NCI-H1436 (cell line): ENCODE measurements at regions not wholly inside any gene's neighbourhood (a gene's known extent, or its start where the extent isn't known, plus 50 kb on each side); places are given as distances from the start of the nearest gene placed in this dataset.
A peak's percentile ranks its signal among the peaks of the same experiment; 100 is the strongest.
"Not testable (repeated sequence)": the region's sequence is repeated elsewhere in the genome, so short reads cannot be mapped to it uniquely, and the experiment has no call there.

Source experiments
- DNase-seq: peaks from one replicate; lab custom pipeline; 2025; lab: John Stamatoyannopoulos, UW

DNA sequence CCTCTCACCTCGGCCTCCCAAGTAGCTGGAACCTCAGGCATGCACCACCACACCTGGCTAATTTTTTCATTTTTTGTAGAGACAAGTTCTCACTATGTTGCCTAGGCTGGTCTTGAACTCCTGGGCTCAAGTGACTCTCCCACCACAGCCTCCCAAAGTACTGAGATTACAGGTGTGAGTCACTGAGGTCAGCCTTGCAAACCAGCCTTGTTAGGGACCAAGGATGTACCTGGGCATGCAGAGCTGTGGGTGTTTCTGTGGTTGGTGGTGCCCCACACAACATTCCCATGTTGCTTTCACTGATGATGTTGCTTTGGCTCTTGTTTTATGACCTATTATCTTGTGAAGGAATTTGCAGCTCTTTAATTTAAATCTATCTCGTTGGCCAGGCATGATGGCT lies 54.8 kb downstream of the OTUD1 start:
- DNase-seq = no peak

GRCh38 chr10:23496727-23497126 lies 57.9 kb downstream of the OTUD1 start:
- DNase-seq = no peak

DNA sequence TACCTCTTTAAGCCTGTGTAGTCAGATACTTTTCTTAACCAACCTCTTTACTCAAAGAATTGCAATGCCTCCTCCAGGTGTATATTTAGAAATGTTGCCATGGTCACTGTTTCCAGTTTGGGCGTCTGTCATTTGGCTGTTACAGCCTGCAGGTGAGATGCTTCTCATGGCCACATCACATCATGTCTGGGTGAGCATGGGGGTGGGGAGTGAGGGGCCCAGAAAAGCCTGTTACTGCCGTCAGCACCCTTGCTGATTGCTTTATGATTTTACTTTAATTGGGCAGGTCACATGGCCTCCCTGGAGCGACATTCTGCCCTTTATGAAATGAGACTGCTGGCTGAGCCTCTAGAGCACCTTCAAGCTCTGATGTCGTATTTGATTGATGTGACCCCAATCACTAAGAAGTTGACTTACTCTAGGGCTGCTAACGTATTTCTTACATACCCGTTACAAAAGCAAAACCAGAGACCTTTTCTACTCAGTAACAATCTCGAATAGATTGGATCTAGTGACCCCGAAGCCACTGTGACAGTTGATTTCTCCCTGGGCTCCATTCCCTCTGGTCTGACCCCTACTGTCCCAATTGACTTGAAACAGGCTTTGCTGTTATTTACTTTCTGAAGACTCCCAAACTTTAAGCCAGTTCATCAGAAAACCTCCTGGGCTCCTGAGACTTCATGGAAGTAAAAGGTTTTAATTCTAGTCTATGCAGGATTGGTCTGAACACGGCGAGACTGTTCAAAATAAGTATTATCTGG lies 60.7 kb downstream of the OTUD1 start:
- DNase-seq = peak; percentile 29

DNA sequence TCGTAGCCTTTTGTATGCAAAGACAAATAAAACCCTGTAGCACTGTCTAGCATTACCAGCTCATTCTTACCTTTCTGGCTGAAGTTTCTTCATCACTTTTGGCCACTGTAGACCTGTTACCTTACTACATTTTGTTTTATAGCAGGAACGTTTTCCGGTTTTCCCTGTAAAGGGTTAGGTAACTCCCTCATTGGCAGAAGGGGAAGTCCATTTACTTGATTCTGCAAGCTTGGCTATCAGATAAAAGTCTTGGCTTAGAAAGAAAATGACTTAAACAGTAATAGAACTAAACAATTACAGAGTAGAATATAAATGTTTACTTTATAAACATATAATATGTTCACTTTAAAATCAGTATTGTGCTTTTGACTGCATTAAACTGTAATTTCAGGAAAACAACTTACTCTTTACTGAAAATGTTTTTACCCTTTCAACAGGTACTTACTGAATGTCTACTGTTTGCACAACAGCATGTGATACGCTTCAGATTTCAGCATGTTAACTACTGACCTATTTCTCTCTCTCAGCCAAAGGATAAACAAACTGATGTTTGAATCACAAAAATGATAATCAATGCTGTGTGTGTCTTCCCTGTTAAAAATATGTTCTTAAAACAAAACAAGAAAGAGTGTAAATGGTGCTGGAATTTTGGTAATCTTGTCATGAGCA lies 67.1 kb downstream of the OTUD1 start:
- peak; percentile 2 for DNase-seq

DNA sequence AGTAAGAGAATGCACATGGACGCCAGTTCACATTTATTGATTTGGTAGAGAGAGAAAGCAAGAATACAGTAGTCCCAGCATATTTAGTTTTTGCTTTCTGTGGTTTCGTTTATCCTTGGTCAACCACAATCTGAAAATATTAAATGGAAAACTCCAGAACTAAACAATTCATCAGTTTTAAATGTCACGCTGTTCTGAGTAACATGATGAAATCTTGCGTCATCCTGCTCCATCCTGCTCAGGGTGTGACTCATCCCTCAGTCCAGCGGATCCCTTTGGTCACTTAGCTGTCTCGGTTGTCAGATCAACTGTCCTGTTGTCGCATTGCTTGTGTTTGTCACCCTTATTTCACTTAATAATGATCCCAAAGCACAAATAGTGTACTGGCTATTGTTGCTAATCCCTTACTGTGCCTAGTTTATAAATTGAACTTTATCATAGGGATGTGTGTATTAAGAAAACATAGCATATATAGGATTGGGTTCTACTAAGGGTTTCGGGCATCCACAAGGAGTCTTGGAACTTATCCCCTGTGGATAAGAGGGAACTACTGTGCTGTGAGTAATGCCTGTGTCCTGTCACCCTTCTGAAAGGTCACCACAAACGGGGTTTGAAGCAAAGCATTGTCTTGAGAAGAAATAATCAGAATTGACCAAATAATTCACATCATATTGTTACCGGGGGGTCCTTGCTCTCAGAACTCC lies 73.6 kb downstream of the OTUD1 start:
- no peak for DNase-seq

DNA sequence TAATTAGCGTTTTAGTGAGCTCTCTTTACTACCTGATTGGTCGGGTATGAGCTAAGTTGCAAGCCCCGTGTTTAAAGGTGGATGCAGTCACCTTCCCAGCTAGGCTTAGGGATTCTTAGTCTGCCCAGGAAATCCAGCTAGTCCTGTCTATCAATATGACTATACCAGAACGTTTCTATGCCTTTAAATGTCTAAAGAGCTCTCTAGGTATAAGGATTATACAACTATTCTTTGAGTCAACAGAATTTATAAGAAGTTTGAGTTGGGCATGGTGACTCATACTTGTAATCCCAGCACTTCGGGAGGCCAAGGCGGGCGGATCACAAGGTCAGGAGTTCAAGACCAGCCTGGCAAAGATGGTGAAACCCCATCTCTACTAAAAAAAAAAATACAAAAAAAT lies 74.7 kb downstream of the OTUD1 start:
- DNase-seq = not testable (repeated sequence)

DNA sequence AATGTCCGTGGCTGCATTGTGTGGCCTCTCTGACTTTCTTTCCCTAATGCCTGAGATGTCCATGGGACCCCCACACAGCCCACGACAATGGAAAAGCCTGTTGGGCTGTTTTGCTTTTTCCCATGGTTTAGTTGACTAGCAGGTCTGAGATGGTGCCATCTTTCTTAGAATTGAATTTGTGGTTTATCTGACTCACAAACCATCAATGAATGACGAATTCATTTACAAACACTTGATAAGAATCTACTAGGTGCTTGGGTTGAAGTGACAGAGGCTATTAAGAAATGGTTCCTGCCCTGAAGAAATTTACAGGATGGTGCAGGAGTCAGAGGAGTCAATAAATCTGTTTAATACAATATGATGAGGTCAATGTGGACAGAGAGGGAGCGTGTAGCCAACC lies 75.4 kb downstream of the OTUD1 start:
- DNase-seq = no peak

DNA sequence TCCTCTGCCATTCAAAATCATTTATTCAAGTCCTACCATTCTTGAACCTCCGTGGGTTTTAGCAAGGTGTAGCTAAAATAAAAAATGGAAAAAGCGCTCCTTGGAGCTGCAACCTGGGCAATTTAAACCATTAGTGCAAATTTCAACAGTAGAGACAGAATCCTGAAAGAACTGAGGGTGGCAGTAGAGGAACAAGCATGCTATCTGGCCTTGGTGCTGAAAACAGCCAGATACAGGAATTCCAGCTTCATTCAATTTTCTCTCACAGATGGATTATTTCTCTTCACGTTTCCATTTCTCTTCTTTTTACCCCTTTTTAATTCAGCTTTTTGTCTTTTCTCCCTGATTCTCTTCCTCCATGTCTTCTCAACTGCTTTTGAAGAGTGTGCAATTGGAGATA lies 77.7 kb downstream of the OTUD1 start:
- DNase-seq = no peak

DNA sequence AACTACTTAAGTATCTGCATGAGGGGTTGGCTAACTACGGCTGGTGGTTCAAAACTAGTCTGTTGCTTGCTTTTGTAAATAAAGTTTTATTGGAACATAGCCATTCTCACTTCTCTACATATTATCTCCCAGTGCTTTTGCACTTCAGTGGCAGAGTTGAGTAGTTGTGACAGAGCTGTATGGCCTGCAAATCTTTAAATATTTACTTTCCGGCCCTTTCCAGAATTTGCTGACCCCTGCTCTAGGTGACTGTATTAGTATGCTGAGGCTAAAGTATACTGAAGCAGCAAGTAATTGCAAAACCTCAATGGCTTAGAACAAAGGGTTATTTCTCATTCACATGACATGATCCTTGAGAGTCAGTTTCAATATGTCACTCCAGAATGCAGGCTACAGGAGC lies 78.3 kb downstream of the OTUD1 start:
- no peak for DNase-seq

DNA sequence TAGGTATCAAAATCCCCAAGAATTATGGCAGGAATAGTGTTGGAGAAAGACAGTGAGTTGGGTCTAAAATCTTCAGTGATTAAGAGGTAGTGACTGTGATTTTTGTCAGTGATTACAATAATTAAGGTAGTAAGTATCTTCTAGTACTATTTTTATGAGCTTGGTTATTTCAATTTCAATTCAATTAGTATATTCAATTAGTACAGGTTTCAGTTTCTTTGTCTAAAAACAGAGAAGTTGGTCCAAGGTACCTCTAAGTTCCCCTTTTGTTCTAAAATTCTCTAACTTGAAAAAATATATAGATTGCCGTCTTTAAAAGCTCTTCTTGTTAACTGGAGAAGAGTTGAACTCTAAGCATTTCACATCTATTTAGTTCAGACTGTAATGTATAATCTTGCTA lies 82.9 kb downstream of the OTUD1 start:
- no peak for DNase-seq

DNA sequence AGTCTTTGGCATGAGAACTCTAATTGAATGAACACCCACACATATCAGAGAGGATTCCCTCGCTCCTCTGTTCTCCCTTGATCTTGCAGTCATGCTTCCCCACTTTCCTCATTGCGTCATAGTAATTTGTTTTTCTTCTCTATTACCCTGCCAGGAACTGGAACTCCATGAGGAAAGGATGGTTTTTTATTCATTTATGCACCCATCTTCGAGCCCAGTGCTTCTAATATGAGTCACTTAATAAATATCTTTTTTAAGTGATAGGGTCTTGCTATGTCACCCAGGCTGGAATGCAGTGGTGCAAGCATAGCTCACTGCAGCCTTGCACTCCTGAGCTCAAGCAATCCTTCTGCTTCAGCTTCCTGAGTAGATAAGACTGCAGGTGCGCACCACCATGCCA lies 83.5 kb downstream of the OTUD1 start:
- no peak for DNase-seq

- no peak for DNase-seq
These were observed 84.4 kb downstream of the OTUD1 start for GRCh38 chr10:23523251-23523650.

- DNase-seq = peak; percentile 21
These were observed 86.5 kb downstream of the OTUD1 start for GRCh38 chr10:23525406-23525805.

DNA sequence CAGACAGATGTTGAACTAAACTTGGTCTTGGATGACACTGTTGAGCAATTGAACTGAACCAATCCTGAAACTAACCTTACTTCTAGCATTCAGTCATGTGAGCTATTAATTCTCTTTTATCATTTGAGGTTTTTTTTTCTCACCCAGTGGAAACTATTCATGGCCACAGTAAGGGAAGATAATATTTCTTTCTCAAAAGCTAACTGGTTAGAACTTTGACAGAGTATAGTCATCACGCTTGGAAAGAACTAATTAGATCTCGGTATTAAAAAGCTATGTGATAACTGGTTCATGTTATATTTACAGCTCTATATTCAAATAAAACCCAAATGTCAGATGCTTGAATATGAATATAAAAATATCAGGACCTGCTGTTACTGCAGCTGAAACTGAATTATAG lies 89.5 kb downstream of the OTUD1 start:
- no peak for DNase-seq

DNA sequence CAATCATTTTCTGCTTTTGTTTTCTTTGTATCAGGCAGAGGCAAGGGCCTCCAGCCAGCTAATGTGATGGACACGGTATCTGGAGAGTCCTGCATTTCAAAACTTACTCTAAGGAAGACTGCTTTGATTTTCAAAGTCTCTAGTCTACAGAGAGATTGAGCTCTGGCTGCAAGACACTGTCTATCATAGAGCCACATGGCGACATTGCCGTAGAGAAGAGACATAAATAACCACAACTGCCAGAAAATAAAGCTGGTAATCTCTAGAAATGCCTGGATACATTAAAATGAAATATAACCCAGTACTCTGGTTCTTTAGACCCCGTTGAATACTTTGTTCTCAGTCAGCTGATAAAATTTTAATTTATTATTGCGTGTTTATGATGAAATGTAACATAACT lies 90.8 kb downstream of the OTUD1 start:
- no peak for DNase-seq

DNA sequence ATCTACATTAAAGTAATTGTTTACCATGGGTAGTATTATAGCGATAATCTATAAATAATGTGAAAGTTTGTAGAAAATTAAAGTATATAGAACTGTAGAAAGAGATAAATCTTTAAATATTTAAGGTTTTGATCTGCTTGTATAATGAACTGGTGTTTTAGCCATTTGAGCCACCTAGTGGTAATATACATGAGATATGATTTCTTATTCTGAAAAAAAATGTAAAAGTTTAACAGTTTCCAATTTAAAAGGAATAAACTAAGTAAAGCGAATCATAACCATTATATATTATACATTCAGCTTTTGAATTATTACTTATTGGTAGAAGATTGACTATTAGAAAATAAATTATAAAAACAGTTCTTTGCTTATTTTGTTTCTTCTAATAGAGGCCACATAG lies 91.2 kb downstream of the OTUD1 start:
- peak; percentile 5 for DNase-seq

GRCh38 chr10:23533212-23533611 lies 94.3 kb downstream of the OTUD1 start:
- no peak for DNase-seq

GRCh38 chr10:23534326-23534725 lies 95.5 kb downstream of the OTUD1 start:
- DNase-seq = no peak

- no peak for DNase-seq
These were observed 95.9 kb downstream of the OTUD1 start for GRCh38 chr10:23534761-23535160.

- DNase-seq = no peak
These were observed 96.5 kb downstream of the OTUD1 start for GRCh38 chr10:23535381-23535780.

- DNase-seq = no peak
These were observed 100.1 kb downstream of the OTUD1 start for GRCh38 chr10:23538968-23539367.

DNA sequence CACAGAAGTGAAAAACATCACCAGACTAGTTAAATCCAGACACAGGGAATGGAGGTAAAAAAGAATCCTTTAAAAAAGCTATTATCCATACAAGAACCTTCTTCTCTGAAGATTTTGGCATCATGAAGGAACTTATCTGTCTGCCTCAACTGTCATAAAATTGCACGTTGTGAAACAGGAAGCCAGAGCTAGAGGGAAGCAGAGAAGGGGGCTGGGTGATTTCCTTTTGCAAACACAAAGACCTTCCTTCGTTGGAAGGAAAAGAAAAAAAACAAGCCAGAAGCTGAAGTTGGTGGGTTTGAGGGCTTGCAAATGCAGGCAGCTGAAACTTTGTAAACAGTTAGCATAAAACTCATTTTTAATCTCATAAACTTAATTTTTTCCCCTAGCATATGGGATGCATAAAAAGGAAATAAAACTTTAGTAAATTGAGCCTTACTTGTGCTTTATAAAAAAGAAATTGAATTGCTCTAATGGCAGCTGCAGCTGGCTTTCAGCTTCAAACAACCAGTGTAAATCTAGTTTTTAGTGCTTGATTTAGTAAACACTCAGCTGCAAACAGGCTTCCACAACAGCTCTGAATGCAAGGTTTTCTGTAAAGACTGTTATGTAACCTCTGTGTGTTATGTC lies 101.6 kb downstream of the OTUD1 start:
- DNase-seq = no peak
